GM11168 (cell line): ENCODE measurements at regions not wholly inside any gene's neighbourhood (a gene's known extent, or its start where the extent isn't known, plus 50 kb on each side); places are given as distances from the start of the nearest gene placed in this dataset.
"Not testable (repeated sequence)": the region's sequence is repeated elsewhere in the genome, so short reads cannot be mapped to it uniquely, and the experiment has no call there.

ENCODE experiments used
- in situ Hi-C: fragments of 300-500 bp; cut with MboI; formaldehyde crosslinking; loops from one replicate; pipeline ENCODE4 v1.12.0; 2022; ENCODE audit warnings: low sequenced_read_pairs; ENCODE audit not compliant: unreplicated experiment

DNA sequence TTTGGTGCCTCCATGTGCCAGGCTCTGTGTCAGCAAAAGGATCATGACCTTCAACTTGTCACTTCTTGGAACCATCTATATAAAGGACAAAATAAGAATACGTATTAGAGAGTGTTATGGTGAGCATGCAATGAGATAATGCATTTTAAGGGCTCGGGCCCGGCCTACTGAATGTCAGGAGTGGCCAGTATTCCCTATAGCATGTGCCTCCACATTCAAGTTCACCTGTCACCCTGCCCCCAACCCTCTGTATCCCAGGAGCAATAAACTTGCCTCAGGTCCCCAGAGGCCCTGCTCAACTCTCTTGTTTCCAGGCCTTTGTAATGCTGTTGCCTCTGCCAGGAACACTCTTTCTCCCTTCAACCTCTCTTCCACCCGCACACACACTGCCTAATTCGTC lies 90.2 kb upstream of the SLC6A11 start:
- in situ Hi-C loops = no loop called here

GRCh38 chr3:10726787-10727186 lies 89.2 kb upstream of the SLC6A11 start:
- in situ Hi-C loops = no loop called here

- in situ Hi-C loops = no loop called here
Observed at GRCh38 chr3:10729439-10729838, 86.6 kb upstream of the SLC6A11 start.

DNA sequence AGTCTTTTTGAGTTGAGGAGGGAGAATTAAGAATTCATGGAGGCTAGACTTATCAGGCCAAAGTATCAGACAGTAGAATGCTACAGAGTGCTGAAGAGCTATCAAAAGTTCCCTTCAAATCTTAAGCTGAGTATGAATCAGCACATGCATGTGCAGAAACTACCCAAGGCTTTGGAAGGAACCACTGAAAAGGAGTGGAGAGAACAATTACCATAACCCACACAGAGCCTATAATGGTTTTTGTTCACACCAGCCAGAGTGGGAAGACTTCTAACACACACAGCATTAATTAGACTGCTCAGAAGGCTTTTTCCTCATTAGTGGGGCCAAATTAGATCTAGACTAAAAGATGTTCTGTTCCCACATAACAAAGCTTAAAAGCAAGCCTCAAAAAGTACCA lies 83.7 kb upstream of the SLC6A11 start:
- in situ Hi-C loops = no loop called here

DNA sequence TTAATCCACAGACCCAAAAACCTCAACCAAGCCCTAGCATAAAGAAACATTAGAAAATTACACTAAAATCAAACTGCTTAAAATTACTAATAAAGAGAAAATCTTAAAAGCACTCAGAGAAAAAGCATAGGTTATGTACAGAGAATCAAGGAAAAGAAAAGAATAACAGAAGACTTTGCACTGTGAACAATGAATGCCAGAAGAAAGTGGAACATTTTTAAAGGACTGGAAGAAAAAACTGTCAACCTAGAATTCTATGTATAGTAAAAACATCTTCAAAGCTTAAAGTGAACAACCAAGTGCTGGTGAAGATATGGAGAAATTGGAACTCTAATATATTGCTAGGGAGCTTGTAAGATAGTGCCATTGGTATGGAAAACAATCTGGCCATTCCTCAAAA lies 82.7 kb upstream of the SLC6A11 start:
- in situ Hi-C loops = no loop called here

- in situ Hi-C loops = not testable (repeated sequence)
Observed at GRCh38 chr3:10736444-10736843, 79.6 kb upstream of the SLC6A11 start.

- in situ Hi-C loops = no loop called here
Observed at GRCh38 chr3:10737785-10738184, 78.2 kb upstream of the SLC6A11 start.

DNA sequence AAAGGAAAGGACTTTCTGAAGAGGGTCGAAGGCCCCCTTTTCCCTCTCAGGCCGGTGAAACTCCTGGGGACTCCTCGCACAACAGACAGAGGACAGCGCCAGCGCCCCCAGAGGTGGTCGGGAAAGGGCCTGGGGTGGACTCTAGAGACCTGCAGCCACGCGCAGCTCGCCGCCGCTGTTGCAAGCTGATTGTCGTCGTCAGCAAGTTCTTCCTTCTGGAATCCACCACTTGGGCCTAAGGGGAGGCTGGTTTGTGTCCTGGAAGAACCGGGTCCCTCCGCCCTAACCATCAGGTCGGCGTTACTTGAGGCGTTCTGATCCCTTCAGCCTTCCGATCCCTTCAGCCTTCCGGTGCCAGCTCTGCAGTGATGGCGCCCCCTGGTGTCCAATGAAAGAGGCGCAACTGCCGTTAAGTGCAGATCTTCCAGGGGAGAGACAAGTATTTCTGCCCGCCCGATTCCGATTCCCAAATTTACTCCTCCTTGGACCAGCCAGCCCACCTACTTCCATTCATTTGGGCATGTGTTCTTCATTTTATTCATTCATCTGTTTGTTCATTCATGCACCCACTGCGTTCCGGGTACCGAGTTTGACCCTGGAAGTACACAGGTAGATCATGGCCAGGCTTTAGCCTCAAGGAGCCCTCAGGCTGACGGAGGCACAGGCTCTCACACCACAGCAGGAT lies 77.2 kb upstream of the SLC6A11 start:
- in situ Hi-C loops = no loop called here

DNA sequence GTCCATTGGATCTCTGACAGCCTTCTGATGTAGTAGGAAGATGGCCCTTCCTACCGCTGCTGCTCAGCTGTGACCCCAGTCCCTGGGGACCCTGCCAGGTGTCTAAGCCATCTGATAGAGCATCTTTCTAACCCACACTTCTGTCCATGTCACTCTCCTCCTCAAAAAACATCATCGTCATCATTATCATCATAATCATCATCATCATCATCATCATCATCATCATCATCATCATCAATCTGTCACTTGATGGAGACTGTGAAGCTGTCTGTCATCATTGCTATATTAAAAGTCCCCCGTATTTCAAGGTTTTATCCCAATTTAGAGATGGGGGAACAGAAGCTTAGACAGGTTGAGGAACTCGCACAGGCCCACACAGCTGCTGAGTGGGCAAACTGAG lies 75.1 kb upstream of the SLC6A11 start:
- in situ Hi-C loops = loop anchor here (10.0 kb wide), 1 partner anchor 396 kb away; no protein-coding TSS in a partner anchor

GRCh38 chr3:10741891-10742671 lies 73.9 kb upstream of the SLC6A11 start:
- in situ Hi-C loops = loop anchor here (10.0 kb wide), 1 partner anchor 397 kb away; no protein-coding TSS in a partner anchor

GRCh38 chr3:10743366-10744097 lies 72.5 kb upstream of the SLC6A11 start:
- in situ Hi-C loops = loop anchor here (10.0 kb wide), 1 partner anchor 399 kb away; no protein-coding TSS in a partner anchor

DNA sequence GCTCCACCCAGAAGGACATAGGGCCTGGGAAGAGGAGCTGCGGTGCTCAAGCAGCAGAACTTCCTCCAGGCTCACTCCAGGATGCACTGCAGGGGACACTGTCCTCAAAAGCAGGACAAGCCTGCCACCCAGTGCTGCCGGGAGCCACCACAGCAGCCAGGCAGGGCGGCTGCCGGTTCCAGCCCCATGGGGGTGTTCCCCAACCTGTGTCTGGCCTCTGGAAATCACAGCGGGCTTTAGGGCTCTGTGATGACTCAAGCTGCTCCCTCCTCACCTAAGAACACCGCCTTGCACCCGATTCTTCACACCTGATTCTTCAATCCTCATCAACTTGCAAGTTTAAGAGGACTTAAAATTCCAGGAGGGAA lies 71.9 kb upstream of the SLC6A11 start:
- in situ Hi-C loops = loop anchor here (10.0 kb wide), 1 partner anchor 399 kb away; no protein-coding TSS in a partner anchor

DNA sequence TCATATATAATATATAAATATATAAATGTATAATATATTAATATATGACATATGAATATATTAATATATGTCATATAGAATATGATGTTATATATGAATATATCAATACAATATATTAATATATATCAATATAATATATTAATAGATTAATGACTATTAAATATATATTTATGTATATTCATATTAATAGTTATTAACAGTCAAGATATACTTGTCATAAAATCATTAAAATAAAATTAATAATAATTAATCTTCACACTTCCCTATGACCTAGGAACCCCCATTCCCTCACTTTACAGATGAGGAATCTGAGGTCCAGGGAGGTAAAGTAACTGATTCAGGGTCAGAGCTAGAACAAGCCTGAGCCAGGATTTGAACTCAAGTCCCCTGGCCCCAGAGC lies 70.6 kb upstream of the SLC6A11 start:
- in situ Hi-C loops = loop anchor here (10.0 kb wide), 1 partner anchor 401 kb away; no protein-coding TSS in a partner anchor

- in situ Hi-C loops = loop anchor here (10.0 kb wide), 1 partner anchor 401 kb away; no protein-coding TSS in a partner anchor
Observed at GRCh38 chr3:10746001-10746400, 70.0 kb upstream of the SLC6A11 start.

DNA sequence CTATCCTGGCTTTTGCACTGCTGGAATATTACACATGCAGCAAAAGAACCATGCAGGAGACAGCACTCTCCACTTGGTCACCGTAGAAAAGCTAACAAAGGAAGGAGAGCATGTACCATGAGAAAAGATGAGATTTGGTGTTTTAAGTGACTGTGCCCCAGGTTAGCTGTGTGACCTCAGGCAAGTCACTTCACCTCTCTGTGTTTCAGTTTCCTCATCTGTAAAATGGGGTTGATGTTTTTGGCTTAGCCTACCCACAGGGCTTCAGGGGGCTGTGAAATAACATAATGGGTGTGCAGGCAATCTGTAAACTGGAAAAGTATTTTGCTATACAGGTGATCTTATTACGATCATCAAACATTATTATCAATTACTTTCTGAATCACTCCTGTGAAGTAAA lies 69.3 kb upstream of the SLC6A11 start:
- in situ Hi-C loops = loop anchor here (10.0 kb wide), 1 partner anchor 402 kb away; no protein-coding TSS in a partner anchor

- in situ Hi-C loops = loop anchor here (10.0 kb wide), 1 partner anchor 403 kb away; no protein-coding TSS in a partner anchor
Observed at GRCh38 chr3:10747341-10747740, 68.7 kb upstream of the SLC6A11 start.

DNA sequence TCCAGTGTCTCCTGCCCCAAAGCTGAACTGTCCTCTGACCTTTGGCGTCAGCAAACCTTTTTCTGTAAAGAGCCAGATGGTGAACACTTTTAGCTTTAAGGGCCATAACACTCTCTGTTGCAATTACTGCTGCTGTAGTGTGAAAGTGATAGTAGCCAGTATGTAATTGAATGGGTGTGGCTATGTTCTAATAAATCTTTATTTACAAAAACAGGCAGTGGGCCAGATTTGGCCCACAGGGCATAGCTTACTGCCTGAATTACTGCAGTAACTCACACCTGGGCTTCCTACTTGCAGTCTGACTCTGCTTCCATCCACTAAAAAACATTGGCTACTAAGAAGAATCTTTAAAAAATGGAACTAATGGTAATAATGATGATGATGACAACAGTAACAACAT lies 68.0 kb upstream of the SLC6A11 start:
- in situ Hi-C loops = loop anchor here (10.0 kb wide), 1 partner anchor 403 kb away; no protein-coding TSS in a partner anchor

DNA sequence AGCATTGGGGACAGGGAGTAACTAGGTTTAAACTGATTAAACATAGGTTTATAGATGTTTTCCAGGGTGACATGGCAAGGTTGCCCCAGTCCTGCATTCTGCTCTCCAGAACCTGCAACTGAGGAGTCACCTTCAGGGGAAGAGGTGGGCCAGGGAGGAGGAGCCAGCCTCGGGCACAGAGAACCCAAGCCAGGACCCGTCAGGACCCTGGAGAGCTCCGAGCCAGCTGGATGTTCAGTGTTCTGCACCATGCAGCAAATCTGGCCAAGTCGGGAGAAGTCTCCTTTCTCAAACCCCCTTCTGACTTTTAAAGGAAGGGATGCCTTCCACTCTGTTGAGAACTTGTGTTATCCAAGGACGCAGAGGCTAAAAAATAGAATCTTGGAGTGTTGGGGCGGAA lies 62.1 kb upstream of the SLC6A11 start:
- in situ Hi-C loops = no loop called here

GRCh38 chr3:10756546-10756945 lies 59.5 kb upstream of the SLC6A11 start:
- in situ Hi-C loops = loop anchor here (5.0 kb wide), 1 partner anchor 131 kb away; no protein-coding TSS in a partner anchor

GRCh38 chr3:10757021-10757820 lies 58.8 kb upstream of the SLC6A11 start:
- in situ Hi-C loops = loop anchor here (5.0 kb wide), 1 partner anchor 130 kb away; no protein-coding TSS in a partner anchor
